ENCODE measurements at regions not wholly inside any gene's neighbourhood (a gene's known extent, or its start where the extent isn't known, plus 50 kb on each side); places are given as distances from the start of the nearest gene placed in this dataset.
"Not testable (repeated sequence)": the region's sequence is repeated elsewhere in the genome, so short reads cannot be mapped to it uniquely, and the experiment has no call there.

- Mint-ChIP-seq H3K4me1 (no peaks in the 10 kb centered on the region), H3K27me3 (peaks cover 0 to 2% (median 0%) of the 10 kb centered on the region in 5 donors), H3K36me3 (peaks cover 0 to 32% (median 8%) of the 10 kb centered on the region in 5 donors), H3K27ac (no peak overlapping the region), H3K4me3 (no peak overlapping the region), H3K9me3 (peaks cover 0 to 9% (median 3%) of the 10 kb centered on the region in 11 donors)
- no peak overlapping the region for H3K27ac ChIP-seq (ENCODE audit: low read depth, low read length)
- intact Hi-C loops (cut with micrococcal nuclease) = no loop called here
- no peaks in the 10 kb centered on the region for H3K27me3 ChIP-seq (ENCODE audit: control insufficient read depth in 2 of 2, insufficient read depth in 2 of 2, low read length in 2 of 2)
- DNase-seq (no peak), ATAC-seq (no peak)
- no peaks in the 10 kb centered on the region for H3K36me3 ChIP-seq (ENCODE audit: control insufficient read depth in 2 of 3, insufficient read depth in 3 of 3, low read length in 3 of 3)
- no peaks in the 10 kb centered on the region for H3K4me1 ChIP-seq (ENCODE audit: control insufficient read depth in 2 of 2, insufficient read depth in 2 of 2, low read length in 2 of 2)
- no peak overlapping the region for H3K4me3 ChIP-seq (ENCODE audit: low read length)
- no peaks in the 10 kb centered on the region for H3K9me3 ChIP-seq (ENCODE audit: control insufficient read depth in 2 of 3, low read length in 3 of 3)
- POLR2A ChIA-PET = no interaction called here
- CTCF ChIA-PET = no interaction called here
Observed at GRCh38 chr1:245067257-245067656, 87.5 kb upstream of the KIF26B start.

GRCh38 chr1:245062741-245063305 lies 92.0 kb upstream of the KIF26B start:
- no peak for ATAC-seq
- no peaks in the 10 kb centered on the region for H3K36me3 ChIP-seq (ENCODE audit: control insufficient read depth in 2 of 3, insufficient read depth in 3 of 3, low read length in 3 of 3)
- no peaks in the 10 kb centered on the region for H3K9me3 Mint-ChIP-seq
- peaks cover 0 to 11% (median 0%) of the 10 kb centered on the region in 5 donors for H3K27me3 Mint-ChIP-seq
- H3K27ac Mint-ChIP-seq = no peak overlapping the region
- intact Hi-C loops (cut with micrococcal nuclease) = no loop called here
- no peak overlapping the region for H3K27ac ChIP-seq (ENCODE audit: low read depth, low read length)
- H3K27me3 ChIP-seq (ENCODE audit: control insufficient read depth in 2 of 2, insufficient read depth in 2 of 2, low read length in 2 of 2) = no peaks in the 10 kb centered on the region
- no peak overlapping the region for H3K4me3 Mint-ChIP-seq
- ChIA-PET POLR2A (no interaction called here), CTCF (no interaction called here)
- no peak overlapping the region for H3K4me3 ChIP-seq (ENCODE audit: low read length)
- peaks cover 0 to 13% (median 4%) of the 10 kb centered on the region in 5 donors for H3K36me3 Mint-ChIP-seq
- H3K4me1 ChIP-seq (ENCODE audit: control insufficient read depth in 2 of 2, insufficient read depth in 2 of 2, low read length in 2 of 2) = no peaks in the 10 kb centered on the region
- H3K4me1 Mint-ChIP-seq = peaks cover 0 to under 1% (median 0%) of the 10 kb centered on the region in 7 donors
- DNase-seq = no peak
- no peaks in the 10 kb centered on the region for H3K9me3 ChIP-seq (ENCODE audit: control insufficient read depth in 2 of 3, low read length in 3 of 3)

- H3K4me1 ChIP-seq (ENCODE audit: control insufficient read depth in 2 of 2, insufficient read depth in 2 of 2, low read length in 2 of 2); CTCF ChIA-PET; H3K4me3 ChIP-seq (ENCODE audit: low read length); intact Hi-C loops (cut with micrococcal nuclease); POLR2A ChIA-PET; DNase-seq; ATAC-seq; H3K9me3 ChIP-seq (ENCODE audit: control insufficient read depth in 2 of 3, low read length in 3 of 3); H3K4me1 Mint-ChIP-seq; H3K4me3 Mint-ChIP-seq; H3K27ac Mint-ChIP-seq; H3K9me3 Mint-ChIP-seq; H3K27me3 ChIP-seq (ENCODE audit: control insufficient read depth in 2 of 2, insufficient read depth in 2 of 2, low read length in 2 of 2); H3K27ac ChIP-seq (ENCODE audit: low read depth, low read length); H3K36me3 Mint-ChIP-seq; H3K36me3 ChIP-seq (ENCODE audit: control insufficient read depth in 2 of 3, insufficient read depth in 3 of 3, low read length in 3 of 3): not testable (repeated sequence)
- H3K27me3 Mint-ChIP-seq = peaks cover 0 to 11% (median 0%) of the 10 kb centered on the region in 5 donors
Observed at GRCh38 chr1:245061808-245062207, 93.0 kb upstream of the KIF26B start.

- Mint-ChIP-seq H3K36me3 (peaks cover 0 to 8% (median 0%) of the 10 kb centered on the region in 5 donors), H3K27ac (no peak overlapping the region), H3K4me3 (no peak overlapping the region), H3K27me3 (peaks cover 0 to 11% (median 0%) of the 10 kb centered on the region in 5 donors), H3K9me3 (no peaks in the 10 kb centered on the region), H3K4me1 (peaks cover 0 to 2% (median 0%) of the 10 kb centered on the region in 7 donors)
- DNase-seq (no peak), ATAC-seq (no peak)
- Histone ChIP-seq H3K36me3 (ENCODE audit: control insufficient read depth in 2 of 3, insufficient read depth in 3 of 3, low read length in 3 of 3) (no peaks in the 10 kb centered on the region), H3K27me3 (ENCODE audit: control insufficient read depth in 2 of 2, insufficient read depth in 2 of 2, low read length in 2 of 2) (no peaks in the 10 kb centered on the region), H3K9me3 (ENCODE audit: control insufficient read depth in 2 of 3, low read length in 3 of 3) (no peaks in the 10 kb centered on the region), H3K27ac (ENCODE audit: low read depth, low read length) (no peak overlapping the region), H3K4me3 (ENCODE audit: low read length) (no peak overlapping the region), H3K4me1 (ENCODE audit: control insufficient read depth in 2 of 2, insufficient read depth in 2 of 2, low read length in 2 of 2) (no peaks in the 10 kb centered on the region)
- ChIA-PET CTCF (interaction anchor here (0.6 kb wide), 1 partner anchor 472 kb away, joined by 5 read pairs; no protein-coding TSS in a partner anchor), POLR2A (no interaction called here)
- intact Hi-C loops (cut with micrococcal nuclease) = no loop called here
Observed at GRCh38 chr1:245060684-245061374, 94.0 kb upstream of the KIF26B start.

GRCh38 chr1:245059806-245060424 lies 94.9 kb upstream of the KIF26B start:
- H3K4me3 Mint-ChIP-seq = no peak overlapping the region
- no peak overlapping the region for H3K27ac ChIP-seq (ENCODE audit: low read depth, low read length)
- ATAC-seq = no peak
- no peak overlapping the region for H3K27ac Mint-ChIP-seq
- no peaks in the 10 kb centered on the region for H3K36me3 ChIP-seq (ENCODE audit: control insufficient read depth in 2 of 3, insufficient read depth in 3 of 3, low read length in 3 of 3)
- no peaks in the 10 kb centered on the region for H3K9me3 ChIP-seq (ENCODE audit: control insufficient read depth in 2 of 3, low read length in 3 of 3)
- H3K27me3 ChIP-seq (ENCODE audit: control insufficient read depth in 2 of 2, insufficient read depth in 2 of 2, low read length in 2 of 2) = no peaks in the 10 kb centered on the region
- ChIA-PET POLR2A (no interaction called here), CTCF (no interaction called here)
- no peaks in the 10 kb centered on the region for H3K9me3 Mint-ChIP-seq
- no peaks in the 10 kb centered on the region for H3K4me1 ChIP-seq (ENCODE audit: control insufficient read depth in 2 of 2, insufficient read depth in 2 of 2, low read length in 2 of 2)
- peaks cover 0 to 11% (median 0%) of the 10 kb centered on the region in 5 donors for H3K27me3 Mint-ChIP-seq
- no peak overlapping the region for H3K4me3 ChIP-seq (ENCODE audit: low read length)
- peaks cover 0 to 3% (median 0%) of the 10 kb centered on the region in 5 donors for H3K36me3 Mint-ChIP-seq
- intact Hi-C loops (cut with micrococcal nuclease) = no loop called here
- H3K4me1 Mint-ChIP-seq = peaks cover 0 to 2% (median 0%) of the 10 kb centered on the region in 7 donors
- DNase-seq = no peak

GRCh38 chr1:245058882-245059281 lies 95.9 kb upstream of the KIF26B start:
- Mint-ChIP-seq H3K4me1 (peaks cover 0 to 9% (median 0%) of the 10 kb centered on the region in 7 donors), H3K36me3 (peaks cover 0 to 7% (median 5%) of the 10 kb centered on the region in 5 donors), H3K9me3 (no peaks in the 10 kb centered on the region), H3K4me3 (no peak overlapping the region), H3K27me3 (peaks cover 0 to 17% (median 0%) of the 10 kb centered on the region in 5 donors), H3K27ac (no peak overlapping the region)
- no peaks in the 10 kb centered on the region for H3K27me3 ChIP-seq (ENCODE audit: control insufficient read depth in 2 of 2, insufficient read depth in 2 of 2, low read length in 2 of 2)
- H3K4me3 ChIP-seq (ENCODE audit: low read length) = no peak overlapping the region
- no peaks in the 10 kb centered on the region for H3K36me3 ChIP-seq (ENCODE audit: control insufficient read depth in 2 of 3, insufficient read depth in 3 of 3, low read length in 3 of 3)
- POLR2A ChIA-PET = no interaction called here
- no peak for DNase-seq
- CTCF ChIA-PET = no interaction called here
- intact Hi-C loops (cut with micrococcal nuclease) = no loop called here
- no peak overlapping the region for H3K27ac ChIP-seq (ENCODE audit: low read depth, low read length)
- ATAC-seq = no peak
- H3K9me3 ChIP-seq (ENCODE audit: control insufficient read depth in 2 of 3, low read length in 3 of 3) = no peaks in the 10 kb centered on the region
- no peaks in the 10 kb centered on the region for H3K4me1 ChIP-seq (ENCODE audit: control insufficient read depth in 2 of 2, insufficient read depth in 2 of 2, low read length in 2 of 2)

All from naive thymus-derived CD4-positive, alpha-beta T cell (primary cell).